ENCODE measurements at regions not wholly inside any gene's neighbourhood (a gene's known extent, or its start where the extent isn't known, plus 50 kb on each side); places are given as distances from the start of the nearest gene placed in this dataset.

- DNase-seq, result no peak
These were observed 158.0 kb upstream of the PMEPA1 start for GRCh38 chr20:57867807-57868206.

GRCh38 chr20:57867181-57867803 lies 157.5 kb upstream of the PMEPA1 start:
- no peak for DNase-seq

GRCh38 chr20:57866250-57867106 lies 156.7 kb upstream of the PMEPA1 start:
- DNase-seq, result no peak

GRCh38 chr20:57865266-57865665 lies 155.5 kb upstream of the PMEPA1 start:
- no peak for DNase-seq

- DNase-seq, result no peak
These were observed 150.8 kb upstream of the PMEPA1 start for GRCh38 chr20:57860576-57860975.

GRCh38 chr20:57857969-57858368 lies 148.2 kb upstream of the PMEPA1 start:
- no peak for DNase-seq

GRCh38 chr20:57857118-57857517 lies 147.3 kb upstream of the PMEPA1 start:
- no peak for DNase-seq

GRCh38 chr20:57856658-57857057 lies 146.8 kb upstream of the PMEPA1 start:
- DNase-seq, result no peak

GRCh38 chr20:57851796-57852195 lies 142.0 kb upstream of the PMEPA1 start:
- DNase-seq, result no peak

- no peak for DNase-seq
These were observed 141.3 kb upstream of the PMEPA1 start for GRCh38 chr20:57851025-57851682.

GRCh38 chr20:57849521-57850215 lies 139.9 kb upstream of the PMEPA1 start:
- DNase-seq, result no peak

- DNase-seq, result no peak
These were observed 139.3 kb upstream of the PMEPA1 start for GRCh38 chr20:57849121-57849520.

- DNase-seq, result no peak
These were observed 138.5 kb upstream of the PMEPA1 start for GRCh38 chr20:57848282-57848681.

GRCh38 chr20:57847104-57847503 lies 137.3 kb upstream of the PMEPA1 start:
- DNase-seq, result no peak

GRCh38 chr20:57844626-57845596 lies 135.1 kb upstream of the PMEPA1 start:
- no peak for DNase-seq

- DNase-seq, result no peak
These were observed 134.3 kb upstream of the PMEPA1 start for GRCh38 chr20:57843941-57844625.

- DNase-seq, result no peak
These were observed 132.9 kb upstream of the PMEPA1 start for GRCh38 chr20:57842720-57843119.

- DNase-seq, result no peak
These were observed 131.6 kb upstream of the PMEPA1 start for GRCh38 chr20:57841297-57841866.

GRCh38 chr20:57840504-57841296 lies 130.9 kb upstream of the PMEPA1 start:
- no peak for DNase-seq

GRCh38 chr20:57840066-57840465 lies 130.3 kb upstream of the PMEPA1 start:
- no peak for DNase-seq
